Neural cell (in vitro differentiated cells): ENCODE measurements at regions not wholly inside any gene's neighbourhood (a gene's known extent, or its start where the extent isn't known, plus 50 kb on each side); places are given as distances from the start of the nearest gene placed in this dataset.
"Not testable (repeated sequence)": the region's sequence is repeated elsewhere in the genome, so short reads cannot be mapped to it uniquely, and the experiment has no call there.

Source experiments
- CTCF ChIP-seq: fragments of 450-650 bp; IDR thresholded peaks from 2 replicates; pipeline ENCODE4 v1.5.1; 2014; ENCODE audit warnings: antibody characterized with exemption, mild to moderate bottlenecking, moderate library complexity; ENCODE audit not compliant: poor library complexity, severe bottlenecking
- EZH2 ChIP-seq: fragments of 200-600, 300-800 bp; shearing (Covaris generic), sonication (generic); IDR thresholded peaks from 2 replicates; pipeline ENCODE4 v1.6.1; 2014; ENCODE audit warnings: antibody characterized with exemption, low read length, borderline replicate concordance, mild to moderate bottlenecking; ENCODE audit not compliant: insufficient read depth, poor library complexity, severe bottlenecking
- REST ChIP-seq: IDR thresholded peaks from 2 replicates; pipeline ENCODE4 v1.6.1; 2012; ENCODE audit warnings: borderline replicate concordance
- TAF1 ChIP-seq: IDR thresholded peaks from 2 replicates; pipeline ENCODE4 v1.6.1; 2012; ENCODE audit warnings: low read depth

- not testable (repeated sequence) for TF ChIP-seq TAF1, CTCF, EZH2, REST
These were observed 123.1 kb downstream of the GTF2IRD2B start for GRCh38 chr7:75215460-75215859.
